Activated T-helper 9 cell treated with anti-CD3 and anti-CD28 coated beads, Interleukin-2, amount 50 U/mL, for 16 hours (primary cell): ENCODE measurements at regions not wholly inside any gene's neighbourhood (a gene's known extent, or its start where the extent isn't known, plus 50 kb on each side); places are given as distances from the start of the nearest gene placed in this dataset.
A peak's percentile ranks its signal among the peaks of the same experiment; 100 is the strongest.
"Not testable (repeated sequence)": the region's sequence is repeated elsewhere in the genome, so short reads cannot be mapped to it uniquely, and the experiment has no call there.

Experiments
- DNase-seq: peaks from one replicate; pipeline ENCODE4 v3.0.0-alpha.2; 2020; ENCODE audit warnings: low read depth

DNA sequence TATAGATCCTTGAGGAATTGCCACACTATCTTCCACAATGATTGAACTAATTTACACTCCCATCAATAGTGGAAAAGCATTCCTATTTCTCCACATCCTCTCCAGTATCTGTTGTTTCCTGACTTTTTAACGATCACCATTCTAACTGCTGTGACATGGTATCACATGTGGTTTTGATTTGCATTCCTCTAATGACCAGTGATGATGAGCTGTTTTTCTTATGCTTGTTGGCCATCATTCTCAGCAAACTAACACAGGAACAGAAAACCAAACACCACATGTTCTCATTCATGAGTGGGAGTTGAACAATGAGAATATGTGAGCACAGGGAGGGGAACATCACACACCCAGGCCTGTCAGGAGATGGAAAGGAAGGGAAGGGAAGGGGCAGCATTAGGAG lies 411.8 kb downstream of the BTG1 start:
- not testable (repeated sequence) for DNase-seq

DNA sequence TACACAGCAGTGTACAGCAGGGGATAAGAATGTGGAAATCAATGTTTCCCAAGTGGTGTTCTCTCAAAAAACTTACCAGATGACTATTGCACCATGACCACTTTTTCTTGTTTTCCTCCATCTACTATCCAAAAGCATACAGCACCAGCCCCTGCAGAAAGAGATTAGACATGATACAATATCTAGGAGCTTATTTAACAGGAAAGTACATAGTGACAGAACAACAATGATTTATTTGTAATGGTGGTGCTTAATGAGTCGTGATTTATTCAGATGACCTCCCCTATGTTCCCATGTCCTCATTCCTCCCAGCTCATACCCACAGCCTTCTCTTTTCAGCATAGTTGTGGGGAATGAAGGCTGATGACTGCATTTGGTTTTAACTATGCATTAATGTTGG lies 413.6 kb downstream of the BTG1 start:
- no peak for DNase-seq

DNA sequence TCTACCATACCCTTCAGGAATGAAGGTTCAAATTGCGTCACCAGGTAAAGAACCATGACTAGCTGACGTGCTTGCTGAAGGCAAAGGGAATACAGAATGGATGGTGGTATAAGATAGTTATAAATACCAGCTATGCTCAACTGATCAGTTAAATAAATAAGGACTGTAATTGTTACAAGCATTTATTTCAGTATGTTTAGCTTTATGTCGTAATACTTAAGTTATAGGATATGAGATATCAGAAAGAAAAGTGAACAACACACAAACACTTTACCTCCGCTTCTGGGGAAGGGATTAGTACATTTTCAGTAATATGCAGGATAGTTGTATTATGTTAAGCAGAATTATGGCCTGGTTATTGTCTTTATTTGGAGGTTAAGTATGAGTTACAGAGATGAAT lies 416.1 kb downstream of the BTG1 start:
- DNase-seq, result no peak

DNA sequence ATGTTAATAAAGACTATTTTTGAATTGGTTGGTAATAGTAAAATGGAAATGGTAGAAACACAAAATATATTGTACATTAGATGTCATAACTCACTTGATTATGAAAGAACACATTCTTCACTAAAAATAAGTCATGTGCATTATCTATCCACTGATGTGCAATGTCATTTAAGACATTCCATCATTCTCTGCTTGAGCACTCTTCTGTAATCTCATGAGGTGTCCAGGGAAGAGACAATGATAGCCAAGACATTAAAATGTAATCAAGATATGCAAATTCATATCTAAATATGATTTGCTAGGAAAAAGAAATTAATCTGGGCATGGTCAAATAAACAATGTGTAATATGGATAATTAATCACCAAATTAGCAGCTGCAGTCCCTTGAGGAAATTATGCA lies 422.5 kb downstream of the BTG1 start:
- no peak for DNase-seq

DNA sequence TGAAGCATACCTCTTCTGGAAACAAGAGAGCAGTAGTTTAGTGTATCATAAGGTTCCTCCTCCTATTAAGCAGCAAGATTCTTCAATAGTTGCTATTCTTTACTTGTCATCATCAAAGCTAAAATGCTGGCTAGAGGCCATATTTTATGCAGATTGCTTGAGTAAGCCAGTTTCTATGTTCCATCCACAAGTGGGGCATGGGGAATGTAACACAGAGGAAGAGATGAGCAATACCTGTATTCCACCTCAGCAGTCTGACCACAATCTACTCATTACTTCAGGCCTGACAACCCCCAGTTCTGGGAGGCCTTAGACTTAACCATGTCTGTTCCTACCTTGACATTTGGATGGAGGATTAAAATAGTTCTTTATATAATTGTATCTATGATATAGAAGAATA lies 423.6 kb downstream of the BTG1 start:
- DNase-seq, result peak; percentile 4

DNA sequence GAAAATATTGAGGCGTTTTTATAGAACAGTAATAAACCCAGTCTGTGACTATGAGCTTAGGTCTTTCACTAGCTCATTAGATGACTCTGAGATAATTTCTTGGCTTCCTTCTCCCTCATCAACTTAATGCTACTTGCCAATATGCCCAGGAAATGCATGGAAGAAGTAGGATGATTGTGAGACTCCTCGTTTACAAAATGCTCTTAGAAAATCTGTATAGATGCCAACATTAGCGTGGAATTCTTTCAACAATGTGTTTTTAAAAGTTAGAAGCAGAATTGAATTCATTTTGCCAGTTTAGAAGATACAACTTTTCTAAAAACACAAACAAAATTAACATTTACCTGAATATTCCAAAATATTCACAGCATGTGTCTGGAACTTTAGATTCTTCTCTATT lies 424.6 kb downstream of the BTG1 start:
- no peak for DNase-seq

DNA sequence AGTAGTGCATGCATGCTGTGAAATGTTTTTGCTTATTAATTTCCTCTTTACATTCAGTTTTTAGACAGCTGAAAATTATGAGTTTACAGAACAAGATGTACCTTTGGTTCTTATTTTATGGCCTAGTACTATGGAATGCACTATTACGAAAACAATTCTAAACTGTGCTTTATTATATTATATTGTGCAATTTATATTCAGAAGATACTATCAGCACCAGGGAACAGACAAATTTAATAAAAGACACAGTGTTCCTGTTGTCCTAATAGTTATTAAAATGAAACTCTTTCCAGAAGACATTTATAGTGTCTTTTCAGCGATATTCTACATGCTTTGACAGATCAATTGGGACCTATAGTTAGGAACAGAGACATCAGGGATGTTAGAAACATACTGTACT lies 427.3 kb downstream of the BTG1 start:
- no peak for DNase-seq

DNA sequence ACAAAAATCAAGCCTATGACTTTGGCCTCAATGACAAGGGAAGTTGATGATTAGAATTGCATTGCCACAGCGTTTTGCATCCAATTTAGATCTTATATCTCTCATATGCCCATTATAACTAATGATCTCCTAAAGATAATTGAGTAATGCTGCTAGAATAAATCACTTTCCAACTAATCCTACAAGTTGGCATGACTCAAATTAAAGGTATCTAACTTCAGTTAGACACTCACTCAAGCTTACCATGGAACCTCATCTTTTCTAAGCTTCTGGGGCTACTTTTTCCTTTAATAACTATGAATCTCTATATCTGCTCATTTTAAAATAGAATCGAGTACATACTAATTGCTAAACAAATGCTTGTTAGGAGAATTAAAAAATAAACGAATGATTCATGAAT lies 427.8 kb downstream of the BTG1 start:
- DNase-seq, result no peak

DNA sequence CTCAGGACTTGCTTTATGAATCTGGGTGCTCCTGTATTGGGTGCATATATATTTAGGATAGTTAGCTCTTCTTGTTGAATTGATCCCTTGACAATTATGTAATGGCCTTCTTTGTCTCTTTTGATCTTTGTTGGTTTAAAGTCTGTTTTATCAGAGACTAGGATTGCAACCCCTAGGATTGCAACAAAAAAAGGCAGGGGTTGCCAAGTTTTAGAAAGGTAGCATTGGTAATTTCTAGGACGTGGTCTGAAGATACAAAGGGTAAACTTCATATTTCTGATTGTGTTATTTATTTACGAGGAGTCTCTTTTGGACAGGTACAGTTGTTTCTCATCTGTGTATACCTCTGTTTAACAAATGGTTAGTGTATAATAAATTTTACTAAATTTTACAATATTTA lies 433.7 kb downstream of the BTG1 start:
- DNase-seq, result not testable (repeated sequence)

DNA sequence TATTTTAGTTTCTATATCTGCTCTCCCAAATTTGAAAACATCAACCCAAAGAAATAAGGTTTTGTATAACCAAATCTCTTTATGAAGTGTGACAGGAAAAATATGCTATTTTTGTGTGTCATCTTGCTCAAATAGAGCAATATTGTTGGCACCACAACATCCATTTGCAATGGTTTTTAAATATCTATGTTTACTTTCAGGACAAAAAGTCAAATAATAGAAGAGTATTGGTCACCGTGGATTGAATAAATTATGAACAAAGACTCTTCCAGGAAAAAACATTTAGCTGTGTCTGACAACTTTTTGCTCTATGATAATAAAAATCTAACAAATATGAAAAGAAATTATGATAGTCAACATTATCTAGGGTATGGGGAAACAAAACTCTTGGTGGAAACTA lies 439.2 kb downstream of the BTG1 start:
- no peak for DNase-seq

DNA sequence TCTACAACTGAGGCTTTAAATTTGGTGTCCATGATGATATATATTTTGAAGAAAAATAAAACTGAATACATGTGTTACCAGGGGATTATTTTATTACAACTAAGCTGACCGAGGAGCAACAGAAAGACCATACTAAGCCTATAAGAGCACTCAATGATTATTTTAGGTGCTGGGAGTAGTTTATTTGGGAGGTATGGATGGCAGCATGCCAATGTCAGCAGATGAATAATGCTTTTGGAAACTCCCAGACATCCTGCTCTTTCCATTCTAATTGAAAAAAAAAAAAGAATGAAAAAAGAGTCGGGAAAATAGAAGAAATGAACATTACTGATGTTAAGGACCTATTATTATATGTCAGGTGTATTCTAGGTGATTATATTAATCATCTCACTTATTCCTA lies 441.2 kb downstream of the BTG1 start:
- no peak for DNase-seq

DNA sequence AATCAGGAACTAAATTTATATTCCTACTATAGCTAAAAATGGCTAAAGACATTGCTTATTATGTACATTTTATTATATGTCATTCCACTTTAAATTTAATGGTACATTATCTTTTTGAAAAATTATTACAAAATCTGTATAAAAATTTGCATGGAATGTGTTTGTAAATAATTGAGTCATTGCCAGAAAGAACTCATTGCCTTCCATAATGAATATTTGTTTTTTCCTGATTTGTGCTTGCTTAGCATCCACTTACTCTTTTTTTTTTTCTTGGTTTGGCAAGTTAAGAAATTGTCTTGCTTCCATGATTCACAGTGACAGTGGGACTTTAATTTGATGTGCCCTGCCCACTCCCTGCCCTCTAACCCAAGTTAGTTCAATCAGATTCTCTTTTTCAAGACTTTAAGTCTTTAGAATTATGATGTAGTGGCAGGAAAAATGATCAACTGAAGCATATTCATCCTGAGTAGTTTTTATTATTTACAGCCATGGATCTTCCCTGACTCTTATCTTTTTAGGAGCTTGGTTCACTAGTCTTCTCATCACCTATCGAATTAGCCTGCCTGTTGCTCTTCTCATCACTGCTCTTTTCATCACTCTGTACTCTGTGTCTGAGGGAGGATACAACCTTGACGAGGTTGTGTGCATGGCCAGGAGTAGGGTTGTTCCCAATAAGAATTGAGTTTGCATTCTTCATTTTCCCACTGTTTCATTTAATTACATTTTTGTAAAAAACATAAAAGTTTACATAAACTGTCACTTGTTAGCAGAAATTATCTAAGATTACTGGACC lies 442.0 kb downstream of the BTG1 start:
- no peak for DNase-seq

DNA sequence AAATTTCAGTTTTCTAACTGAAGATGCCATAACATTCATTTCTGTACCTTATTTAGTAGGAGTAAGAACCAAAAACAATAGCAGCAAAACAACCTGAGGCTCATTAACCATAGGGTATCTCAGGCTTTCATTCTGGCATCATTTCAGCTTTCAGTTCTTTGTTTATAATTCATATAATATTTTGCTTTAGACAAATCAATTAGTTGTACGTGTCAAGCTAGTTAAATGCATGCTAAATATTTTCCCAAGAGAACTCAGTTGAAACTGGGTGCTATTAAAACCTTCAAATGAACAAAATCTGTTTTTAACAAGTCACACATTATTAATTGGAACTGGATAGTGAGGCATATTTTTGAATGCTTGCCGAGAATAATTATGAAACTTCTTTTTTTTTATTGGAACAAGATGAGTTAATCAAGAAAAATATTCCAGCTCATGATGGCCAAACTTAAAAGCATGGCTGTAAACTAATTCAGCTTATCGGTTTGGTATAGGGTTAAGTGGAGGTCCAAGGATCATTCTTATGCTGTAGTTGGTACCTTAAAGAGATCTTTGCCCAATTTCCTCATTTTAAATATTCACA lies 442.7 kb downstream of the BTG1 start:
- DNase-seq, result no peak

DNA sequence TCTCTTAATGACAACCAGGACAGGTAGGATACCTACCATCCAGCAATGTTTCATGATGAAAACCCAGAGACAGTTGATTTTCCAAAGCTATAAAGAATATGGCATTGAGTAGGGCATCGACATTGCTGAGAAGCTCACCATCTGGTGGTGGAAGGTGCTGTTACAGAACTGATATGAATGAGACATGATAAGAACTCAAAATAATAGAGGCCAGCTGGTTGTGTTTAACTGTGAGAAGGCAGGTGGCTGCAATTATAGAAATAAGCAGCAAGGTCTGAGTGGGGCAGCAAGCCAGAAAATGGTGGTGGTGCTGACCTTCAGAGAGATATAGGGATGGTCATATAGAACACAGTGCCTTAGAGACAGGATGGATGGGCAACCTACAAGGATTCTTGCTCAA lies 449.7 kb downstream of the BTG1 start:
- no peak for DNase-seq

DNA sequence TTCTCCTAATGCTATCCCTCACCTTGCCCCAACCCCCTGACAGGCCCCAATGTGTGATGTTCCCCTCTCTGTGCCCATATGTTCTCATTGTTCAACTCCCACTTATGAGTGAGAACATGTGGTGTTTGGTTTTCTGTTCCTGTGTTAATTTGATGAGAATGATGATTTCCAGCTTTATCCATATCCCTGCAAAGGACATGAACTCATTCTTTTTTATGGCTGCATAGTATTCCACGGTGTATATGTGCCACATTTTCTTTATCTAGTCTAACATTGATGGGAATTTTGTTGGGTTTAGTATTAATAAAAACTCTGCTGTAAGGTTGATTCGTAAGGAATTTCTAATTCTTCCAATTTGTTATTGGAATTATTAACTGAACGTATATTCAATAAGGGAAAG lies 450.2 kb downstream of the BTG1 start:
- not testable (repeated sequence) for DNase-seq

DNA sequence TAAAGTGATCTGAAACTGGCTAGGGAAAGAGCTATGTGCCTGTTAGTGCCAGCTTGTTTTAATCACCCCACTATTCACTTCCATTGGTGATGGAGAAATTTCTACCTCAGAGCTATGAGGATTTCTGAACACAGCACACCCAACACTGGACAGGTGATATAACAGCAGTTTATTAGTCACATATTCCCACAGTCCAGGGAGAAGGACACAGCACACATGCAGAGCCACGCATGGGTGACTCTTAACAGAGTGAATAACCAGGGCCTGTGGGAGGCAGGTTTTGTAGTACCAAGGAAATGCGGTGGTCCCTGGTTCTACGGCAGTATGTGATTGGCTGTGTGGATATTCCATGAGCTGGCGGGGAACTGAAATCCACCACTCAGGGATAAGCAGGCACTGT lies 455.1 kb downstream of the BTG1 start:
- DNase-seq, result no peak

DNA sequence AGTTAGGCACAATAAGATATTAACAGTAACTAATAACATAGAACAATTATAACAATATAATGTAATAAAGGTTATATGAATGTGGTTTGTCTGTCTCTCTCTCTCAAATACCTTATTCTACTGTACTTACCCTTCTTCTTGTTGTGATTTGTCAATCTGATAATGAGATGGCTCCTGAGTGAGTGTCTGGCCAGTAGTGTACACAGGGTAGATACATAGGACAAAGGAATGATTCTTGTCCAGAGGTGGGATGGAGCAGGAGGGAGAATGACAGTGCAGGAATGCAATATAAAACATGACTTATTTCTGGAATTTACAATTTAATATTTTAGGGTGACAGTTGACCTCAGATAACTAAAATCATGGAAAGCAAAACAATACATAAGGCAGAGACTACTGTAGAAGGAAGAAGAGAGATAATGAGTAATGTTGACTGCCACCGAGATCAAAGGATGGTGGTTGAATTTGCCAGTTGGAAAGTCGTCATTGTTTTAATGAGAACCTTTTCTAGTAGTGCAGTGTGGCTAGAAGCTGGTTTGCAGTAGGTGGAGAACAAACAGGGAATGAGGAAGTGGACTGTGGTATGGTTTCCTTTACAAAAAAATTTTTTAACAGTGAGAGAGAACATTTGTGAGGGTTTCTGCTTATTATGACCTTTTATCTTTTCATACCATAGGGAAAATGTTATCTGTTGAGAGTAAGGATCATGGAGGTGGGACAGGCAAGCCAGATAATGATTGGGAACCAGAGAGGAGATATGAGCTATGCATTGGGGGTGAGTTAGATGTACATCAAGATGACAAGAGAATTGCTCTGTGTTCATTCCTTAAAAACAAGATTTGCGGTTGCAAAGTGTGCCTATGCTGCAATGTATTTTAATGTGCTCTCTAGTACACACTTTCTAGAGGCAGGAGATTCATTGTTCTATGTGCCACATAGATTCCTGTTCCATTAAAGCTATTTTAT lies 458.3 kb downstream of the BTG1 start:
- DNase-seq, result no peak

DNA sequence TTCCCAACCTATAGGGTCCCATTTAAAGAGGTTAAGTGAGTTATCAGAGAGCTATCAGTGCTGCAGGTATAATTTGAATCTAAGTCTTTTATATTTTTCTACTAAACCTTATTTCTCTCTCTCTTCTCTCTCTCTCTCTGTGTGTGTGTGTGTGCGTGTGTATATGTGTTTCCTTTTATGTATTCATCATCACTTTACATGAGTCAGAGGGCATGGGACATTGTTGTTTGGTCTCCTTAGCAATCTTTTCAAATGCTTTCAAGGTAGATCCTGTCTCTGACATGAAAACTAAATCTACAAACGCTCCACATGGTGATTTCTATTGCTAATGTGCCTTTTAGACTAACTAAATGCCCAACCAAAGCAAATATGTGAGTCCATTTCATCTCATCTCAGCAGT lies 459.7 kb downstream of the BTG1 start:
- DNase-seq, result no peak

DNA sequence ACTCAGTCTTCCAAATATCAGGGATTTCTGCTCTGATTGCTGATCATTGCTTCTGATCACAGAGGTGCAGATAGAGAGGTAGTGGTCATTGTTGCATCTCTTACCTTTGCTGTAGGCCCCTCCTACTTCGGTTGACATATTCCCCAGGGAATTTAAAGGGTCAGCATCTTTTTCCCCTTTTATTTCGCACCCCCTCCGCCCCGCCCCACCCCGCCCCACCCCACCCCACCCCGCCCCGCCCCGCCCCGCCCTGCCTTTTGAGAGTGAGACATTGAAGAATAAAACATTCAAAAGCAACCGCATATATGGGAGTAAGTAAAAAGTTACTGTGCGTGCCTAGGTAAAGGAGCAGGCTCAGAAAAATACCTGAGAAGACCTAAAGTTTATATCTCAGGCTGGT lies 463.9 kb downstream of the BTG1 start:
- DNase-seq, result no peak

DNA sequence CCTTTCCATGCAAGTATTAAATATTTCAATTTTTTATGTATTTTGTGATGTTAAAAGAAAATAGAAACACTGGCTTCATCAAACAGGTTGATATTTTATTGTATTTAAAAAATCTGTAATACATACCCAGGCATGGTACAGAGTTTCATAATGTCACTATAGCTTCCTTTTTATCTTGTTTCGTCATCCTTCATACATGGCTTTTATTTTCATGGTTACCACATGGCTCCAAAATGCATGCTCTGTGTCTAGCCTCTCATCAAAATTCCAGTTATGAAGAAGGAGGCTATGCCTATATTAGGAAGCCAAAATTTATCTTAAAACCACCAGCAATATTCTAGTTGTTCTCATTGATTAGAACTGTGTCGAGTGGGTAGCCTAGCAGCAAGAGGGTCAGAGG lies 464.8 kb downstream of the BTG1 start:
- no peak for DNase-seq

DNA sequence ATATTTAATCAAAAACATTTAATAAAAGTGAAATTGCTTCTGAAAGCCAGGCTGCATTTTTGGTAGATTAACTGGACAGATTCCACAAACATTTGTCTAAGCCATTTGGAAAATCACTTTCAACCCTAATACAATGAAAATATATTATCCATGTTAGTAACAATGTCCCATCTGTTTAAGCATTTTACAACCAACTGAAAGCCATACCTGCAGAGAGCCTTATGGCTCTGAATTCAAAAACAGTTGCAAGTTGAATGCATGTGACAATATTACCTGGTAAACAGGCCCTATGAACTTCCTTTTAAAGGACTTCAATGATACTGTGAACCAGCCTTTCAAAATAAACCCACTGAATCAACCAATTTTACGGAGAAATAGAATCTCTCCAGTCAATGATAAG lies 468.1 kb downstream of the BTG1 start:
- DNase-seq, result no peak

DNA sequence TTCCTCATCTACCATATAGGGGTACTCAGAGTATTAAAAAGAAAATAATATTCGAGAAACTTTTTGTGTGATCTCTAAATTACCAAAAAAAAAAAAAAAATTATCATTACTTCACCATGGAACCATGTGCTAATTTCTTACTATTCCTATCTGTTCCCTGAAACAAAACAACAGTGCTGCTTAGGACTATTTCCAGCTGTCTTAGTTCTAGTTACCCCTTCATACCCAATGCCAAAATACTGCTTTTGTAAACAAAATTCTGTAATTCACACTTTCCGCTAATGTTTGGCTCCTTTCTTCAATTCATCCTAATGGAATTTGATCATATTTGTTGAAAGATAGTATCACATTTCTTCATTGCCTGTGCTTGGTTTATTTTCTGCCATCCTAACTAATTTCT lies 470.2 kb downstream of the BTG1 start:
- DNase-seq, result no peak

DNA sequence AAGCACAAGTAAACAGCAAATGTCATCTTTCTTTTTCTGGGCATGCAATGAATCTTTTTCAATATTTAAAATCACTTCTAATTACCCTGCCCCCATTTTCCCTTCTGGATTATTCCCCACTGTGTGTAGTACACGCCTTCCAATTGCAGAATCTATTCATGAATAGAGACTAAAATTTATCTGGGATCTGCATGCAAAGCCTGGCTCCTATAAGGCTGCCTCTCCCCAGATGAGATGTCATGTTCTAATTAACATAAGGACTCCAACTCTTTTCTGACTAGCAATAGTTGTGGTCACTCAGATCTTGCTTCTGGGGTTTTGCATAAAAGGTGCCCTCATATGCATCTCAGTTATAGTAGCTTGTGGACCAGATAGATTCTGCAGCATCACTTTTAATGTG lies 473.5 kb downstream of the BTG1 start:
- no peak for DNase-seq
